ENCODE measurements at regions not wholly inside any gene's neighbourhood (a gene's known extent, or its start where the extent isn't known, plus 50 kb on each side); places are given as distances from the start of the nearest gene placed in this dataset.

- TF ChIP-seq CTCF (IDR thresholded peaks at IDR 0.05) = no peak
- Histone ChIP-seq H3K4me3 (no peak overlapping the region), H3K36me3 (ENCODE audit: low read depth) (no peaks in the 10 kb centered on the region), H3K9me3 (no peaks in the 10 kb centered on the region), H3K4me1 (ENCODE audit: low read depth) (peaks cover 8% of the 10 kb centered on the region)
- intact Hi-C loops (cut with DNase I, micrococcal nuclease) = no loop called here
- ATAC-seq (no peak), DNase-seq (no peak)
Measured at GRCh38 chr2:64828261-64828660, 160.9 kb upstream of the SLC1A4 start.

GRCh38 chr2:64829525-64829924 is 159.7 kb upstream of the SLC1A4 start:
- Histone ChIP-seq H3K4me1 (ENCODE audit: low read depth) (peaks cover 8% of the 10 kb centered on the region), H3K4me3 (no peak overlapping the region), H3K36me3 (ENCODE audit: low read depth) (no peaks in the 10 kb centered on the region), H3K9me3 (no peaks in the 10 kb centered on the region)
- intact Hi-C loops (cut with DNase I, micrococcal nuclease) = no loop called here
- ATAC-seq = no peak
- no peak for DNase-seq
- no peak for TF ChIP-seq CTCF (IDR thresholded peaks at IDR 0.05)

DNA sequence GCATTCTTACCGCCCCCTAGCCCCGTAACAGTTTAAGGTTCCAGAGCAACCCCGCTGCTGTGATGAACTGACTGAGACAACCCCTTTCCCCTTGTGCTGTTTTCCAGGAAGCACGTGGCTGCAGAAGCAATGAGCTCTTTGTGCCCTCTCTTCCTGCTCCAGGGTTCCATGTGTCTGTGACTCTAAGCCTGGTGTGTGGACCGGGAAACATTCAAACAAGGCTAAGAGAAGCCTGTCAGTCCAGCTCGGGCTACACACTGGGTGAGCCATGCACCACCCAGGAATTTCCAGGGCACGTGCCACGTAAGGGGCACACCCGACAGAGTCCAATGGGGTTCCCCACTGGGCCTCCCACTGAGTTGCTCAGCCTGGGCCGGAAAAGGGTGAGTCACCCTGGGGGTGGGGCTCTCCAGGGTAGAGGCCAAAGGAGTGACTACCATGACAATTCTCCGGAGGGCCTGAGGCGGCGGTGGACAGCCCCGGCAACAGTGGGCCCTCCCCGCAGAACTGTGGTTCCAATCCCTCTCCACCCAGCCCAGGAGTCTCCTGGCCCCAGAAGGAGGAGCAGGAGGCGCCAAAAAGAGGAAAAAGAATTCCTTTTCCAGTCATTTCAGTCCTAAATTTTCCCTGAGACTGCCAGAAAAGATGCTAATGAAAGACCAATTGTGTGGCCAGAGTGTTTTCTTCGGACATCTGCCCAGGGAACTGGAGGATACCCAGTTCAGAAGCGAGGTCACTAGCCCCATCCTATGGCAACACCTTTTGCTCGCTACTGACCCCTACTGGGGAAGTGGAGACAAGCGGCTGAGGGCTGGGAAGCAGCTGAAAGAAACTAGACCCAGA is 157.8 kb upstream of the SLC1A4 start:
- H3K36me3 ChIP-seq (ENCODE audit: low read depth) = no peaks in the 10 kb centered on the region
- intact Hi-C loops (cut with DNase I, micrococcal nuclease) = loop anchor here in 1 of 2 donors (10.0 kb wide), 1 partner anchor 187 kb away; no protein-coding TSS in a partner anchor
- H3K4me1 ChIP-seq (ENCODE audit: low read depth) = peaks cover 8% of the 10 kb centered on the region
- H3K4me3 ChIP-seq = no peak overlapping the region
- TF ChIP-seq CTCF (IDR thresholded peaks at IDR 0.05) = peak; percentile 82
- ATAC-seq (peak; percentile 98), DNase-seq (peak; percentile 89 to 95 (median 89))
- no peaks in the 10 kb centered on the region for H3K9me3 ChIP-seq

- H3K4me3 ChIP-seq = no peak overlapping the region
- no peaks in the 10 kb centered on the region for H3K36me3 ChIP-seq (ENCODE audit: low read depth)
- no peak for ATAC-seq
- no peak for TF ChIP-seq CTCF (IDR thresholded peaks at IDR 0.05)
- no peak for DNase-seq
- no peaks in the 10 kb centered on the region for H3K9me3 ChIP-seq
- intact Hi-C loops (cut with DNase I, micrococcal nuclease) = loop anchor here in 1 of 2 donors (10.0 kb wide), 1 partner anchor 187 kb away; no protein-coding TSS in a partner anchor
- H3K4me1 ChIP-seq (ENCODE audit: low read depth) = peaks cover 8% of the 10 kb centered on the region
Measured at GRCh38 chr2:64831977-64832328, 157.2 kb upstream of the SLC1A4 start.

DNA sequence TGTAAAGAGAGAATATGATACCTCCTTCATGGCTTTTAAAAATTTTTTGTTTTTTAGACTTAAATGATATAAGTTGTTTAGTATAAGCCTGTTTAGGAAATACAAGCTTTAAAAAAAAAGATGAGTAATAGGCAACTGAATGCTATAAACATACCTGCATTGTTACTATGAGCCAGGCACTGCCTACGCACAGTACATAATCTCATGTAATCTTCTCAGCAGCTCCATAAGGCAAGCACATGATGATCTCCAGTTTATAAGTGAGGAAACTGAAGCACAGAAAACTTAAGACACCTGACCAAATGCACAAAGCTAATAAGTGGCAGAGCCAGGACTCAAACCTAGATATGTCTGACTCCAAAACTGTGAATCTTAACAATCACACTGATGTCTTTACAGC is 156.3 kb upstream of the SLC1A4 start:
- intact Hi-C loops (cut with DNase I, micrococcal nuclease) = loop anchor here in 1 of 2 donors (10.0 kb wide), 1 partner anchor 188 kb away; no protein-coding TSS in a partner anchor
- DNase-seq = no peak
- Histone ChIP-seq H3K36me3 (ENCODE audit: low read depth) (no peaks in the 10 kb centered on the region), H3K4me1 (ENCODE audit: low read depth) (peaks cover 9% of the 10 kb centered on the region), H3K9me3 (no peaks in the 10 kb centered on the region), H3K4me3 (no peak overlapping the region)
- no peak for TF ChIP-seq CTCF (IDR thresholded peaks at IDR 0.05)
- ATAC-seq = no peak

All from mucosa of descending colon (tissue), 3 donors.